G401 (cell line): ENCODE measurements at regions not wholly inside any gene's neighbourhood (a gene's known extent, or its start where the extent isn't known, plus 50 kb on each side); places are given as distances from the start of the nearest gene placed in this dataset.

Experiments used
- DNase-seq: peaks from one replicate; pipeline ENCODE4 v3.0.0-alpha.2; 2015; ENCODE audit warnings: low spot score
- in situ Hi-C: cut with HindIII; loops from 2 replicates; pipeline ENCODE4 v1.10.0; 2016; ENCODE audit warnings: low sequenced_read_pairs, mixed read lengths

DNA sequence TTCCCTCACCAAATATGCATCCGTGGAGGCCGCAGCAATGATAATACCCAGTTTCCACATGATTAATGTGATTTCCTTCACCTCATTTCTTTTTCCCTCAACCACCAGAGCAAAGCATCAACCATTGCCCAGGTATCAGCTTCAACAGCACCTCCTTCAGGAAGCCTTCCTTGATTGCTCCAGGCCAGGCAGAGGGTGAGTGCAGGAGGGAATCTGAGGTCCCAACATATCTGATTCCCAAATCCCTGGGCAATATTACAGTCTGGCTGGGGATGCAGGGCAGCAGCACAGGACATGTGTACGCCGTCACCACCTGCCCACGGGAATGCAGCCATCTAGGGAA lies 142.4 kb upstream of the MYCN start:
- in situ Hi-C loops: no loop called here
- DNase-seq: no peak

DNA sequence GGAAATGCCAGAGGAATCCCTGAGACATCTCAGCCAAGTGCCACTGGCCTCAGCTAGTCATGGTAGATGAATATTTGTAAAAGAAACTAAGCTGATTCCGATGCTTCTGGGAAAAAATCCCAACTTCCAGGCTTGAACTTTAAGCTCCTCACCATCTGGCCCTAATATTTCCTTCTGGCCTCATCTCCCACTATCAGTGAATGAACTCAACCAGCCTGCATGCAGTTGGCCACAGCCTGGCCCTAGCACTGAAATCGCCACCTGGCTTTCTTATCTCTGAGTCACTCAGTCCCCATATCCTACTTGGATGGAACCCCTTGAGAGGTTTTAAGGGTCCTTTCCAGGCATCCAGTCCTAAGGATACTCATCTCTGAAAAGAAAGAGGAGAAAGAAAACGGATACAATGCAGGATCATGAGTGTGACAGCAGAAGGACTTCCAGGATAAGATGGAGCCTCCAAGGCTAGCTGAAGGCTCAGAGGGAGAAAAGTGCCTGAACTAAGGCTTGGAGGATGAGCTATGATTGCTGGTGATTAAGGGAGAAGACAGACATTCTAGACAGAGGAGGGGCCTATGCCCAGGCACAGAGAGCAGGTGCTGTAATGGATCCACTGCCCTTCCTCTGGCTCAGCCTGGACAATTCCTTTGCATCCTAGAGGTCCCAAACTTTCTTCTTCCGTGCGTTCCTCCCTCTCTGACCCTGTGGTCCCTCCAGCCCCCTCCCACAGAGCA lies 141.5 kb upstream of the MYCN start:
- in situ Hi-C loops: no loop called here
- DNase-seq: peak; percentile 62

DNA sequence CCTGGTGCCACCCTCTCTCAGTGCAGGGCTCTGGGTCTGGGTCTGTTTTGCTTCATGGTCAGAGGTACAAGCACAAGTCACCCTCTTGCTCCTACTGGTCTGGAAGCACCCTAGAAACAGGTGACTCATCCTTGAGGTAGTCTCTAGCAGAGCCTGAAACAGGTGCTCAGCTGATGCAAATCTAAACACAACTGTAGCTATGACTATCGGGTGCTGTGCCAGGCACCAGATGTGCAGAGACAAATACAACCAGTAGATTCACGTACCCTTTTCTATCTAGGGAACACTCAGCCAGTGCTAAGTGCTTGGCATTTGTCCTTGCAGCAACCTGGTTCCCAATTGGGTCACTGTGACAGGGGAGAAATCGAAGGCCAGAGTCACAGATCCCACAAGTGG lies 140.9 kb upstream of the MYCN start:
- DNase-seq: no peak
- in situ Hi-C loops: no loop called here

DNA sequence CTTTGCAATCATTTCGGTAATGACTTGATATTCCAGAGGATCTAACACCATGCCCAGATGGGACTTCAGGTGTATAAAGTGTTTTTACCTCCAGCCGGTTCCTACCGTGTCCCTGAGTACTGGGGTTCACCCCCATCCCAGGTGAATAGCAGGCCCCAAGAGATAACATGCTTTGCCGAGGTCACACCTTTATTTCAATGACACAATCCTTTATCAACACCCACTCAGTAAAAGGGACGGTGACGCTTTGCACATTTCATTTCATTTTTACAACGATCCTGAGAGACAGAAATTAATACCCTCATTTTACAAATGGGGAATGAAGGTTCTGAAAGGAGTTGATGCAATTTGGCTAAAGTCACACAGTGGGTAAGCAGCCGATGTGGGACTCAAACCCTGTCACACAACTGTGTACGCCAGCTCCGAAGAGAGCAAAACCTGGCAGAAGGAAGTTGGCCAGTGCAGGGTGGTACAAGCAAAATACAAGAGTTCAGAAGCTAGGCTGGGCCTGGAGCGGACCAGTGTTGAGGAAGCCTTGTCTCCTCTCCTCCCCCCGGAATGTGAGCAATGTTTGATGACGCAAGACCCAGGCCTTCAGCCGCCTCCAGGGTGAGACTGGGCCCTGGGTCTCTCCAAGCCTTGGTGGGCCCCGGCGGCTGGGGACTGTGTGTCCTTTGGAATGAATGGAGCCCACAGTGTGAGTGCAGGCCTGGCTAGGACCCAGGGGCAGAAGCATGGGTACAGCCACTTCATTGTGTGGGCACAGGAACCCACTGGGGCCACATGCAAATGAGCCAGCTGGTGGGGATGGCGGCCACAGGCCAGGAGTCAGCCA lies 139.6 kb upstream of the MYCN start:
- in situ Hi-C loops: no loop called here
- peak; percentile 10 for DNase-seq

DNA sequence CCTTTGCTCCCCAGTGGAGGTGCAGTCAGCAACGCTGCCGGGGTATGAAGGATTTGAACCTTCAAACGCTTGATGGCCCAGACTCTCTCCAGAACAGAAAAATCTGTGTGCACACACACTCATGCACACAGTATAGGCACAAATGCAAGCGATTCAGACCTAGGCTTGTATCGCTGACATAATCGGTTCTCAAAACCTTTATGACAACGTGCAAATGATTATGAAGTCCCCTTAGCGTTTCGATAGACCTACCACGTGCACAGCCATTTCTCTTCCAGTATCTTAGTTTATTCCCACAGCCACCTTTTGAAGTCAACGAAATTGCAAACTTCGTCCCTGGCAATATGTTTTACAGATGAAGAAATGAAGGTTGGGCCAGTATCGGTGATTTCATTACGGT lies 138.9 kb upstream of the MYCN start:
- DNase-seq: no peak
- in situ Hi-C loops: no loop called here

DNA sequence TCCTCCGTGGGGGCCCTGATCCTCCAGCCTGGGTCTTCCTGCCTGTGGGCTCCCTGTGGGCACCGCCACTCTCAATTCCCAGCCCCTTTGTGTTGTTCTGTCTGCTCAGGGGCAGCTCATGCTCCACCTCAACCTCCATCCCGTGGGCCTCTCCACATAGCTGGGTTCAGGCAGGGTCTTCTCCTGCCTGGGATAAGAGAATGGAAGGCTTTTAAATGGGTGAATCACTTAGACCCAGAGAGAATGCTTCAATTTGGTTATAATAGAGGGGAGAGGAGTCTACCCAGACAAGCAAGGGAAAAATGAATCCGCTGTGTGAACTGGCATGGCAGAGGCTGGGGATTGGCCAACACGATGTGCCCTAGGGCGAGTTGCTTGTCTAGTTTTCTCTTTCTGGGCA lies 138.4 kb upstream of the MYCN start:
- in situ Hi-C loops: no loop called here
- DNase-seq: no peak

DNA sequence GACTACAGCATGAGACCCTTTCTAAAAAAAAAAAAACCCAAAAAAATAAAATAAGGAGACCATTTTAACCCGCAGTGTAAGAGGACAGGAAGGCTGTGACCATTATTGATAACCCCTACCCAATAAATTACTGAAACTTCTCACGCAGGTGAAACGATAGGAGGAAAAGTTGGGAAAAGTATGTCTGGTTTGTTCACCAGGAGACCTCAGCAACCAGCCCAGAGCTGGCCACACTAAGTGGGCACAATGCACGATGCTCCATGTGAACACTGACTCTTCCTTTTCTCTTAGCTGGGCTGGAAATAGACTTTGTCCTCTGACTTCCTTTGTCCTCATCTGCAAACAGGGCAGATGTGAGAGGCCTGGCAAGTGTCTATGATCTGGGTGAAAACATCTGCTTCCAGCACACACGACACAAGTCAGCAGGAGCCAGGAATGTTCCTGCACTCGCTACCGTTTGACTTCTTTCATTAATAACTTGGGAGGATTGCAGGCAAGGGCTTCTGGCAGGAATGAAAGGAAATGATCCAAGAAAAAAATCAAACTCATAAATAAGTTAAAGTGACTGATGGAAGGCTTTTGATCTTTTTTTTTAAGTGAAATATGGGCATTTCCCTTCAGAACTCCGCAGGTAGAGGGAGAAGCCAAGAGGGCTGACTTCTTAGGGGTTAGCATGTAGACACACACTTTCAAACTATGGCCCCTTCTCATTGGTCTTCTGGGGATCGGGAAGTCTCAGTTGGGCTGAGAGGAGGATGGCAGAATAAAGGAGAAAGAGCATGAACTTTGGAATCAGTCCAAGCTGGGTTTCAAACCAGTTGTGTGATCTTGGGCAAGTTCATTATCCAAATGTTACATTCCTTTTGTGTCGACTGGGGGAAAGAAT lies 137.4 kb upstream of the MYCN start:
- in situ Hi-C loops: no loop called here
- no peak for DNase-seq

DNA sequence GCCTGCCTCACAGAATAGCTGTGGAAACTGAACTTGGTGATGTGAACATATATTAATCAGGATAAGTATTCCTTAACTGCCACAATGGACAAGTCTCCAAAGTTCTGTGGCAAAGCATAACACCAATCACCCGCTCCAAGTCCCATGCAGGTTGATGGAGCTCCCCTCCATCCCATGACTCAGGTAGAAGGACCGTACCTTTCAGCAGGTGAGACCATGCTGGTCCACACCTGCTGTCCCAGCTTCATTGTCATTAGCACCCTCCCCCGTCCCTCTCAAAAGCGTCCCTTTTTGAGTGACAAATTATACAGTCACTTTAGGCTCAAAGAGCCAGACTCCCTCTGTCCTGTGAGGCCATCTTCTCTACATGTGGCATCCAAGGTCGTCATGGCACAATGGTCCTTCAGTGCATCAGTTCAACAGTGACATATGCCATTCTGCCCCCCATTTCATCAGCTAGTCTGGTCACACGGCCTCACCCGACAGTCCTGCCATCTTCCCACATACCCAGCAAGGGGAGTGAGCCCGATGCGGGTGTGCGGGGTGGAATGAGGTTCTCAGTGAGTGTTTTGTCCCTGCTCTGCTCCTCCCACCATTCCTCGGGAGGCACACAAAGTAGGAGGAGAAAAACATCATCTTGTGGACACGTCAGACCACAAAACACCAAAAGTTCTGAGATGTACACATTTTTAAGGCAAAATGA lies 136.7 kb upstream of the MYCN start:
- no peak for DNase-seq
- in situ Hi-C loops: no loop called here

DNA sequence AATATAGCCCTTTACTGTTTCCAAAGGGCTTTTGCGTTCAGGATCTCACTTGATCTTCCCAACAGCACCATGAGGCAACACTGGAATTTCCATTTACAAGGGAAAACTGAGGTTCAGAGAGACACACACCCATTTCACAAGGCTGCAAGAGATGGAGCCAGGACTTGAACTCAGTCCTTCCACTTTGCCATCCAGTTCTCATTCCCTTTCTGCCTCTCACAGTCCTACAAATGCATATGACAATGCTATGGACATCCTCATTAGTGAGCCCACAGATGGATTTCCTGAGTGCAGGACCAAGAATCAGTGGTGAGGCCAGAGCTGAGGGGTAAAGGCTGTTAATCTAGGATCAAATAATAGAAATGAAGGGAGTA lies 136.1 kb upstream of the MYCN start:
- in situ Hi-C loops: no loop called here
- no peak for DNase-seq

DNA sequence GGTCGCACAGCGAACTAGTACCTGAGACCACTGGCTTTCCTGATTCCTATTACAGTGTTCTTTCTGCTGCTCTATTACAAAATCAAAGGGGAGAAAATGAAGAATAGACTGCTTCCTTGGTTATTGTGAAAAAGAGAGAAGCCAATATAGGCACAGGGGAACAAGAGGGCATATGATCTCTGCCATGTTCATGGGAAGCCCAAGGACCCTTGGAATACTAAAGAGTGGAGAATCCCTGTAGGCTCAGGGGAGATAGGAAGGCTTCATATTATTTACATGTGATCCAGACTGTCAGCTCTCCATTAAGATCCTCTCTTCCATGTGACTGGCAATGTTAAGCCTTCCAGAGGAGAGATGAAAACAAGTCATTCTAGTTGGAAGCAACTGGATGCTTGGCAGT lies 135.7 kb upstream of the MYCN start:
- DNase-seq: no peak
- in situ Hi-C loops: no loop called here

DNA sequence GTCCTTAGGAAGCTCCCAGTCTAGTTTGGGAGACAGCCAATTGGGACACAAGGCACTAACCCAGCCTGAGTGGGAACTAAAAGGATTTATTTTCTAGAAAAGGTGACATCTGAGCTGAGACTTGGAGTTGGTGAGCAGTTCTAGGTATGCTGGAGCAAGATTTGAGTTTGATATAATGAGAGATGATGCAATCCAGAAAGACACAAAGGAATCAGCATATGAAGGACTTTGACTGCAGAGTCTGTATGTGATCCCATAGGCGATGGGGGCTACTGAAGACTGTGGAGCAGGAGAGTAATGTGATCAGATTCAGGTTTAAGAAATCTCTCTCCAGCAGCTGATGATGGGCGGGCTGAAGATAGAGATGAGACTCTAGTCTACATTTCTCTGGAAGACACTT lies 135.1 kb upstream of the MYCN start:
- no peak for DNase-seq
- in situ Hi-C loops: no loop called here

DNA sequence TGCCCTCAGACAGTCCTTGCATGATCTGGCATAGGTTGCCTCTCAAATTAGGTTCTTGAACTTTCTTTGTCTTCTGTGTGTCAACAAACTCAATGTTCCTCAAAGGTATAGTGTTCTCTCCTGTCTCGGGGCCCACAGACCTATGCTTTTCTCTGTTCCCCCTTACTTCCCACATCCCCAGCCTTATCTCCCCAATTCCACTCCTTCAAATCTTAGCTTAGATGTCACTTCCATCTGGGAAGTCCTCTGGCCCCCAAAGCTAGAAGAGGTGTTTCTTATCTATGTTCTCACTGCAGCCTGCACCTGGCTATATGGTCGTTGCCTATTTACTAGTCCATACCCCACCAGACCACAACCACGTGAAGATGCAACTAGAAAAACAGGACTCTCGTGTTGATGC lies 134.6 kb upstream of the MYCN start:
- in situ Hi-C loops: no loop called here
- no peak for DNase-seq

DNA sequence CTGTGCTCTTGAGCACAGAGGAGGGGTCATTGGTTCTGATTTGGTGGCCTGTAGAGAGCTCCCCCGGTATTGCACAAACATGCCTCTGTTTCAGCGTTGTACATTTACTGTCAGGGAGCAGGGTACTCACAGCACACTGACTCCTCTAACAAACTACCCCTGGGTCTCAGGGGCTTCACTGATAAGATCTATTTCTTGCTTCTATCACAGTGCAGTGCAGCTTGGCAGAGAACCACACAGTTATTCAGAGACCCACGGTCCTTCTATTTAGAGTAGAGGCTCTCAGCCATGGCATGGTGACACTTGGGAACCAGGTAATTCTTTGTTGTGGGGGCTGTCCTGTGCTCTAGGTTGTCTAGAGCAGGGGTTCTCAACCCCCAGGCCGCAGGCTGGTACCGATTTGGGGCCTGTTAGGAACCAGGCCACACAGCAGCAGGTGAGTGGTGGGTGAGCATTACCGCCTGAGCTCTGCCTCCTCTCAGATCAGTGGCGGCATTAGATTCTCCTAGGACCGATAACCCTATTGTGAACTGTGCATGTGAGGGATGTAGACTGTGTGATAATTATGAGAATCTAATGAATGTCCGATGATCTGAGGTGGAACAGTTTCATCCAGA lies 133.4 kb upstream of the MYCN start:
- in situ Hi-C loops: no loop called here
- DNase-seq: no peak

DNA sequence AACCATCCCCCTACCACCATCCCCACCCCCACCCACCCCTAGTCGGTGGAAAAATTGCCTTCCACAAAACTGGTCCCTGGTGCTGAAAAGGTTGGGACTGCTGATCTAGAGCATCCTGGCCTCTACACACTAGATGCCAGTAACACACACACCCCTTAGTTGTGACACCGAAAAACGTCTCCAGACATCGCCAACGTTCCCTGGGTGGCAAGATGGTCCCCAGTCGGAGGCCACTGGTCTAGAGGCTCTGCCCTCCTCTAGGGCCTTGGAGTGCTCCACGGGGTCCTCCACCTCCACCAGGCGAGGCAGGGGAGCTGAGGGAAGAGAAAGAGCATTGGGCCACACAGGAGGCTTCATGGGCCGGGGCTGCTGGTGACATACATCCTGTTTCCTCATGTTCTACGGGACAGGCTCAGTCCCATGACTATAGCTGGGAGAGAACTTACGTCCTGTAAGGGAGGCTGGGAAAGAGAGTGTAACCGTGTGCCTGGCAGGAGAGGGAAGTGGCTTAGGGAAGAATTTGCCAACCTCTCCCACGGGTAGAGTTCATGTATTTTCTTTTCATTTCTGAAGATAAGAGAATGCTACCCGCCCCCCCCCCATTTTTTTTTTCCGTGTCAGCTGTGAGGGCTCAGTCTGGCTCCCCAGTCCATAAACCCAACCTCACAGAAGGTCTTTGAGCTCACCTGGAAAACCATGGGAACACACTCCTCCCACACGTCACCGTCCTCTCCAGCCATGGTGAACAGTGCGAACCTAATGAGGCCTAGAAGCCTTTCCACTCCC lies 132.7 kb upstream of the MYCN start:
- no peak for DNase-seq
- in situ Hi-C loops: no loop called here

DNA sequence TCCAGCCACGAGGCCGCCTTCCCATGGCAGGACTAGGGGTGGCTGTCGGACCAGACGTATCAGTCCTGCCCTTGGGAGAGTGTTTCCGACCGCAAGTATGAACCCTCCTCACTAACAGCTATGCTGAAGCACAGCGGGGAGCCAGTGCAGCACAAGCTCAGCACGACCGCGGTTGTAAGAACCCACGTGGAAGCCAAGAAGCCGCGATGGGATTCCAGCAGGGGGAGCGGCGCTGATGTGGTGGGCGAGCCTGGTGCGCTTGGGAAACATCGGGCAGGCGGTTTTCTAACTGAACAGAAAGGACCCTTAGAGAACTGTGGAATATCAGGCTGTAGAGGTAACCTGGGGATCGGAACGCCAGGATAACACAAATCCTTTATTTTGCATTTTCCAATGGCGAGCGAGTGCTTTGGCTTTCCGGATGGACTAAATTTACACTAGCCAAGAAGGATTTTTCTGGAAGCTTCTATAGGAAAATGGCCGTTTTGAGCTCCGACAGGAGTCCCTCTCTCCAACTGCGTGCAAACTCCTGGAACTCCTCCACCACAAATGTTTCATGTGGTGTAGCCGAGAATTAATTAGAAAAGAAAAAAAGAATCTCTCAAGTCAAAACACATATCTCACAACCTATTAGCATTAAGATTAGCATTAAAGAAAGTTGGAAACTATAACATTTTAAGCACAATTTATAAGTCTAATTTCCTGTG lies 132.0 kb upstream of the MYCN start:
- no peak for DNase-seq
- in situ Hi-C loops: no loop called here

DNA sequence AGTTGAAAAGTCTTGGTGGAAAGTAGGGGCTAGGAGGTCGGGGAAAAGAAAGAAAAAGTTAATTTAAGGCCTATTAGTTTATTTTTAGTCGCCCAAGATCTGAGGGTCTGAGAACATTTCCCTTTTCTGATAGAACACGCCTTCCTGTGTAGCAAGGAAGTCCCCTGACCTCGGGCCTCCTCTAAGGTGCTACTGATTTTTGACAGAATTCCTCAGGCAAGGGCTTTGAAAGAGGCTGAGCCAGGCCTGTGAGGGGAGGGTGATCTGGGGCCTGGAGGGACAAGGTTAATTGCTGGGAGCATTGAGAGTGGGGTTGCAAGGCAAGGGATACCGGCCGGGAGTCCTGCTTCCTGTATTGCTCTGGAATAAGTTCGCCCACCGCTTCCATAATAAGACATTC lies 131.4 kb upstream of the MYCN start:
- DNase-seq: no peak
- in situ Hi-C loops: no loop called here

DNA sequence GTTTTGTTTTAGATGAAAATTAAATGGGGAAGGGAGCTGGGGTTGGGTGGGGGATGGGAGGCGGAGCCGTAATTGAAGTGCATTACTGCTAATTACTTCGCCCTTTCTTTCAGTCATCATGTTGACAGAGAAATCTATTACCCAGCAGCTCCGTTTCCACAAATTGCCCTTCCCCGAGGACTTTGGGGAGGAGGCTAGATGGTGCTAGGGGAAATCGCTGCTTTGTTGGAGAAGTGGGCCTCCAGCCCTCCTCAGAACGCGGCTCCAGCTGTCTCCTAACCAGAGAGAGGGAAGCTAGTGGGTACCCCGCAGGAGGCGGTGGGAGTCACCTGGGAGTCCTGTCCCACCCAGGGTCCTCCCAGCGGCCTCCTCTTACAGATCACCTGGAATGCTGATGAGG lies 130.9 kb upstream of the MYCN start:
- no peak for DNase-seq
- in situ Hi-C loops: no loop called here
